Peyer's patch (tissue), 4 donors: ENCODE measurements at regions not wholly inside any gene's neighbourhood (a gene's known extent, or its start where the extent isn't known, plus 50 kb on each side); places are given as distances from the start of the nearest gene placed in this dataset.

Source experiments
- DNase-seq, 3 donors: peaks; one replicate each; pipeline ENCODE4 v3.0.0-alpha.2; 2017 to 2019
- H3K27ac ChIP-seq, 4 donors: fragments of 200-600 bp; sonication (generic); one replicate each; pipeline ENCODE4 v1.5.1; 2016 to 2019
- H3K27me3 ChIP-seq, 2 donors: fragments of 200-600 bp; sonication (generic); one replicate each; pipeline ENCODE4 v1.5.1; 2019
- H3K36me3 ChIP-seq, 3 donors: fragments of 200-600 bp; sonication (generic); one replicate each; pipeline ENCODE4 v1.5.1; 2016 to 2019
- H3K4me1 ChIP-seq, 4 donors: fragments of 200-600 bp; sonication (generic); one replicate each; pipeline ENCODE4 v1.5.1; 2016 to 2019
- H3K4me3 ChIP-seq, 4 donors: fragments of 200-600 bp; sonication (generic); 1 replicate in 3 of 4; 2 replicates in 1 of 4; pipeline ENCODE4 v1.5.1; 2016 to 2019; ENCODE audit warnings: mild to moderate bottlenecking in 1 of 4
- H3K9me3 ChIP-seq, 4 donors: fragments of 200-600 bp; sonication (generic); one replicate each; pipeline ENCODE4 v1.5.1; 2016 to 2019; ENCODE audit warnings: mild to moderate bottlenecking in 1 of 4
- POLR2A ChIP-seq, 2 donors: fragments of 450-650 bp; IDR thresholded peaks; one replicate each; pipeline ENCODE4 v1.5.1; 2017; ENCODE audit warnings: antibody characterized with exemption in 2 of 2, mild to moderate bottlenecking in 2 of 2, moderate library complexity in 2 of 2
- TF ChIP-seq, protein P1 (sequence below), 6 experiments: fragments of 450-650 bp in 4 of 6; fragments of 200-600 bp in 2 of 6; sonication (generic) in 1 of 6; IDR thresholded peaks; one replicate each; pipeline ENCODE4 v1.5.1; 2017 to 2019; ENCODE audit warnings: antibody characterized with exemption in 6 of 6, mild to moderate bottlenecking in 3 of 6, moderate library complexity in 1 of 6

GRCh38 chr5:164352695-164353094 is 847.3 kb downstream of the MAT2B start:
- Histone ChIP-seq H3K36me3 (no peaks in the 10 kb centered on the region), H3K9me3 (no peaks in the 10 kb centered on the region), H3K27me3 (no peaks in the 10 kb centered on the region), H3K4me1 (peaks cover 0 to 5% (median 0%) of the 10 kb centered on the region in 4 donors), H3K27ac (no peak overlapping the region), H3K4me3 (no peak overlapping the region)
- DNase-seq, result no peak
- TF ChIP-seq POLR2A (IDR thresholded peaks at IDR 0.05), result no peak
- TF ChIP-seq, protein P1, sequence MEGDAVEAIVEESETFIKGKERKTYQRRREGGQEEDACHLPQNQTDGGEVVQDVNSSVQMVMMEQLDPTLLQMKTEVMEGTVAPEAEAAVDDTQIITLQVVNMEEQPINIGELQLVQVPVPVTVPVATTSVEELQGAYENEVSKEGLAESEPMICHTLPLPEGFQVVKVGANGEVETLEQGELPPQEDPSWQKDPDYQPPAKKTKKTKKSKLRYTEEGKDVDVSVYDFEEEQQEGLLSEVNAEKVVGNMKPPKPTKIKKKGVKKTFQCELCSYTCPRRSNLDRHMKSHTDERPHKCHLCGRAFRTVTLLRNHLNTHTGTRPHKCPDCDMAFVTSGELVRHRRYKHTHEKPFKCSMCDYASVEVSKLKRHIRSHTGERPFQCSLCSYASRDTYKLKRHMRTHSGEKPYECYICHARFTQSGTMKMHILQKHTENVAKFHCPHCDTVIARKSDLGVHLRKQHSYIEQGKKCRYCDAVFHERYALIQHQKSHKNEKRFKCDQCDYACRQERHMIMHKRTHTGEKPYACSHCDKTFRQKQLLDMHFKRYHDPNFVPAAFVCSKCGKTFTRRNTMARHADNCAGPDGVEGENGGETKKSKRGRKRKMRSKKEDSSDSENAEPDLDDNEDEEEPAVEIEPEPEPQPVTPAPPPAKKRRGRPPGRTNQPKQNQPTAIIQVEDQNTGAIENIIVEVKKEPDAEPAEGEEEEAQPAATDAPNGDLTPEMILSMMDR (IDR thresholded peaks at IDR 0.05), result no peak

GRCh38 chr5:164353155-164353554 is 847.7 kb downstream of the MAT2B start:
- H3K4me3 ChIP-seq, result no peak overlapping the region
- TF ChIP-seq, protein P1 (IDR thresholded peaks at IDR 0.05), result no peak
- no peak for TF ChIP-seq POLR2A (IDR thresholded peaks at IDR 0.05)
- H3K27ac ChIP-seq, result no peak overlapping the region
- no peaks in the 10 kb centered on the region for H3K36me3 ChIP-seq
- no peaks in the 10 kb centered on the region for H3K9me3 ChIP-seq
- no peaks in the 10 kb centered on the region for H3K27me3 ChIP-seq
- H3K4me1 ChIP-seq, result peaks cover 0 to 5% (median 0%) of the 10 kb centered on the region in 4 donors
- no peak for DNase-seq

- Histone ChIP-seq H3K27ac (no peak overlapping the region), H3K9me3 (no peaks in the 10 kb centered on the region), H3K27me3 (no peaks in the 10 kb centered on the region), H3K4me3 (no peak overlapping the region), H3K36me3 (no peaks in the 10 kb centered on the region), H3K4me1 (peaks cover 0 to 16% (median 0%) of the 10 kb centered on the region in 4 donors)
- TF ChIP-seq POLR2A (IDR thresholded peaks at IDR 0.05), result no peak
- no peak for DNase-seq
Observed at GRCh38 chr5:164354139-164354751, 848.8 kb downstream of the MAT2B start.

GRCh38 chr5:164355267-164355830 is 849.9 kb downstream of the MAT2B start:
- Histone ChIP-seq H3K4me3 (no peak overlapping the region), H3K36me3 (no peaks in the 10 kb centered on the region), H3K27ac (no peak overlapping the region), H3K27me3 (no peaks in the 10 kb centered on the region), H3K9me3 (no peaks in the 10 kb centered on the region), H3K4me1 (peaks cover 0 to 17% (median 0%) of the 10 kb centered on the region in 4 donors)
- TF ChIP-seq, protein P1 (IDR thresholded peaks at IDR 0.05), result no peak
- no peak for TF ChIP-seq POLR2A (IDR thresholded peaks at IDR 0.05)
- no peak for DNase-seq

GRCh38 chr5:164356790-164357189 is 851.4 kb downstream of the MAT2B start:
- no peak overlapping the region for H3K27ac ChIP-seq
- TF ChIP-seq, protein P1 (IDR thresholded peaks at IDR 0.05), result no peak
- TF ChIP-seq POLR2A (IDR thresholded peaks at IDR 0.05), result no peak
- no peak for DNase-seq
- H3K27me3 ChIP-seq, result no peaks in the 10 kb centered on the region
- H3K4me1 ChIP-seq, result peaks cover 0 to 17% (median 0%) of the 10 kb centered on the region in 4 donors
- no peaks in the 10 kb centered on the region for H3K36me3 ChIP-seq
- H3K4me3 ChIP-seq, result no peak overlapping the region
- H3K9me3 ChIP-seq, result no peaks in the 10 kb centered on the region

GRCh38 chr5:164357395-164358033 is 852.1 kb downstream of the MAT2B start:
- Histone ChIP-seq H3K27me3 (no peaks in the 10 kb centered on the region), H3K36me3 (no peaks in the 10 kb centered on the region), H3K4me1 (peaks cover 0 to 12% (median 0%) of the 10 kb centered on the region in 4 donors), H3K9me3 (no peaks in the 10 kb centered on the region), H3K27ac (no peak overlapping the region), H3K4me3 (no peak overlapping the region)
- DNase-seq, result no peak
- TF ChIP-seq, protein P1 (IDR thresholded peaks at IDR 0.05), result no peak
- no peak for TF ChIP-seq POLR2A (IDR thresholded peaks at IDR 0.05)
